ENCODE measurements at regions not wholly inside any gene's neighbourhood (a gene's known extent, or its start where the extent isn't known, plus 50 kb on each side); places are given as distances from the start of the nearest gene placed in this dataset.

DNA sequence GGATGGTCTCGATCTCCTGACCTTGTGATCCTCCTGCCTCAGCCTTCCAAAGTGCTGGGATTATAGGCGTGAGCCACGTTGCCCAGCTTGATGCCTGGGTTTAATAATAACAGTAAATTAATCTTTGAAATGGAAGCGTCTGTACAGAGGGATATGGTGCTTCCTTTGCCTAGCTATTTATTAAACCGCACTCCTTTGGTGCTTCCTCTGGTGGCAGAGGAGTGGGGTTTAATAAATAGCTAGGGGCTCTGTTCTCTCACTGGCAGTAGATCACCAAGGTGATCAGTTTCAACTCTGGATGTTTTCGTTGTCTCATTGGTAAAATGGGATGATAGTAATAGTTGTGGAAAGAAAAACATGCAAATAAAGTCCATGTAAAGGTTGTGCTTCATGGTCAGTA, 1122.5 kb upstream of the WWC1 start:
- TF ChIP-seq, protein P1, sequence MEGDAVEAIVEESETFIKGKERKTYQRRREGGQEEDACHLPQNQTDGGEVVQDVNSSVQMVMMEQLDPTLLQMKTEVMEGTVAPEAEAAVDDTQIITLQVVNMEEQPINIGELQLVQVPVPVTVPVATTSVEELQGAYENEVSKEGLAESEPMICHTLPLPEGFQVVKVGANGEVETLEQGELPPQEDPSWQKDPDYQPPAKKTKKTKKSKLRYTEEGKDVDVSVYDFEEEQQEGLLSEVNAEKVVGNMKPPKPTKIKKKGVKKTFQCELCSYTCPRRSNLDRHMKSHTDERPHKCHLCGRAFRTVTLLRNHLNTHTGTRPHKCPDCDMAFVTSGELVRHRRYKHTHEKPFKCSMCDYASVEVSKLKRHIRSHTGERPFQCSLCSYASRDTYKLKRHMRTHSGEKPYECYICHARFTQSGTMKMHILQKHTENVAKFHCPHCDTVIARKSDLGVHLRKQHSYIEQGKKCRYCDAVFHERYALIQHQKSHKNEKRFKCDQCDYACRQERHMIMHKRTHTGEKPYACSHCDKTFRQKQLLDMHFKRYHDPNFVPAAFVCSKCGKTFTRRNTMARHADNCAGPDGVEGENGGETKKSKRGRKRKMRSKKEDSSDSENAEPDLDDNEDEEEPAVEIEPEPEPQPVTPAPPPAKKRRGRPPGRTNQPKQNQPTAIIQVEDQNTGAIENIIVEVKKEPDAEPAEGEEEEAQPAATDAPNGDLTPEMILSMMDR (optimal IDR thresholded peaks at IDR 0.05 in 1 of 3, IDR thresholded peaks at IDR 0.05 in 1 of 3, conservative IDR thresholded peaks at IDR 0.05 in 1 of 3; ENCODE audit: extremely low read depth in 1 of 3, insufficient read depth in 2 of 3, low read length in 3 of 3) = no peak
- TF ChIP-seq EZH2 (IDR thresholded peaks at IDR 0.05; ENCODE audit: low read length) = no peak

Measured in keratinocyte (primary cell).